ENCODE measurements at regions not wholly inside any gene's neighbourhood (a gene's known extent, or its start where the extent isn't known, plus 50 kb on each side); places are given as distances from the start of the nearest gene placed in this dataset.

- Histone ChIP-seq H3K4me3 (ENCODE audit: low read length) (no peak overlapping the region), H3K27ac (ENCODE audit: low read length) (no peak overlapping the region), H4K20me1 (ENCODE audit: low read length) (no peaks in the 10 kb centered on the region), H3K9me2 (replicated peaks; ENCODE audit: low read length) (no peaks in the 10 kb centered on the region), H3K4me1 (ENCODE audit: insufficient read depth, low read length) (no peaks in the 10 kb centered on the region), H3F3A (ENCODE audit: low read length, unreplicated experiment) (no peaks in the 10 kb centered on the region), H3K36me3 (ENCODE audit: low read depth, low read length) (no peaks in the 10 kb centered on the region), H3K4me2 (ENCODE audit: low read length) (no peak overlapping the region), H2AFZ (ENCODE audit: low read length) (no peak overlapping the region), H3K9me3 (ENCODE audit: low read length) (no peaks in the 10 kb centered on the region), H3K27me3 (ENCODE audit: low read length) (no peaks in the 10 kb centered on the region), H3K79me2 (ENCODE audit: low read length) (no peaks in the 10 kb centered on the region), H3K9ac (ENCODE audit: low read length) (no peak overlapping the region)
- intact Hi-C loops (cut with micrococcal nuclease): no loop called here
- TF ChIP-seq CTCF (conservative IDR thresholded peaks at IDR 0.05; ENCODE audit: low read depth, low read length): no peak
- no peak for TF ChIP-seq EZH2phosphoT487 (IDR thresholded peaks at IDR 0.05; ENCODE audit: borderline replicate concordance, low read length)
- TF ChIP-seq EZH2 (IDR thresholded peaks at IDR 0.05; ENCODE audit: low read length, unreplicated experiment): no peak
- ATAC-seq: peak; percentile 91
- BruUV-seq (replicated peaks): no TSS peak
- DNase-seq: peak; percentile 7
- POLR2A ChIA-PET (ENCODE audit: unreplicated experiment): no interaction called here
- CTCF ChIA-PET: interaction anchor here (0.6 kb wide), 1 partner anchor 1712 kb away, joined by 3 read pairs; no protein-coding TSS in a partner anchor
These were observed 1365.7 kb upstream of the SLC10A2 start for GRCh38 chr13:104431895-104432294.

GRCh38 chr13:104426435-104426834 is 1360.2 kb upstream of the SLC10A2 start:
- Histone ChIP-seq H3K27ac (ENCODE audit: low read length) (no peak overlapping the region), H3K9me3 (ENCODE audit: low read length) (no peaks in the 10 kb centered on the region), H3F3A (ENCODE audit: low read length, unreplicated experiment) (no peaks in the 10 kb centered on the region), H3K27me3 (ENCODE audit: low read length) (no peaks in the 10 kb centered on the region), H3K4me3 (ENCODE audit: low read length) (no peak overlapping the region), H3K9me2 (replicated peaks; ENCODE audit: low read length) (no peaks in the 10 kb centered on the region), H3K79me2 (ENCODE audit: low read length) (no peaks in the 10 kb centered on the region), H3K36me3 (ENCODE audit: low read depth, low read length) (no peaks in the 10 kb centered on the region), H3K4me1 (ENCODE audit: insufficient read depth, low read length) (peaks cover 6% of the 10 kb centered on the region; the same call in 1 of the 2 replicates), H3K9ac (ENCODE audit: low read length) (no peak overlapping the region), H4K20me1 (ENCODE audit: low read length) (no peaks in the 10 kb centered on the region), H3K4me2 (ENCODE audit: low read length) (no peak overlapping the region), H2AFZ (ENCODE audit: low read length) (no peak overlapping the region)
- POLR2A ChIA-PET (ENCODE audit: unreplicated experiment): no interaction called here
- no TSS peak for BruUV-seq (replicated peaks)
- no peak for ATAC-seq
- DNase-seq: no peak
- CTCF ChIA-PET: no interaction called here
- intact Hi-C loops (cut with micrococcal nuclease): no loop called here
- TF ChIP-seq EZH2 (IDR thresholded peaks at IDR 0.05; ENCODE audit: low read length, unreplicated experiment): no peak

- Histone ChIP-seq H3K4me1 (ENCODE audit: insufficient read depth, low read length) (peaks cover 6% of the 10 kb centered on the region; the same call in 1 of the 2 replicates), H2AFZ (ENCODE audit: low read length) (no peak overlapping the region), H3F3A (ENCODE audit: low read length, unreplicated experiment) (no peaks in the 10 kb centered on the region), H4K20me1 (ENCODE audit: low read length) (no peaks in the 10 kb centered on the region), H3K4me3 (ENCODE audit: low read length) (no peak overlapping the region), H3K79me2 (ENCODE audit: low read length) (no peaks in the 10 kb centered on the region), H3K9me3 (ENCODE audit: low read length) (no peaks in the 10 kb centered on the region), H3K4me2 (ENCODE audit: low read length) (0 out of 2 replicates have a peak overlapping the region, but pooled peaks have one; percentile 34), H3K9me2 (replicated peaks; ENCODE audit: low read length) (no peaks in the 10 kb centered on the region), H3K36me3 (ENCODE audit: low read depth, low read length) (no peaks in the 10 kb centered on the region), H3K27ac (ENCODE audit: low read length) (no peak overlapping the region), H3K9ac (ENCODE audit: low read length) (no peak overlapping the region), H3K27me3 (ENCODE audit: low read length) (no peaks in the 10 kb centered on the region)
- BruUV-seq (replicated peaks): no TSS peak
- POLR2A ChIA-PET (ENCODE audit: unreplicated experiment): no interaction called here
- peak; percentile 34 for DNase-seq
- ATAC-seq: peak; percentile 89
- TF ChIP-seq EZH2 (IDR thresholded peaks at IDR 0.05; ENCODE audit: low read length, unreplicated experiment) (no peak), EZH2phosphoT487 (IDR thresholded peaks at IDR 0.05; ENCODE audit: borderline replicate concordance, low read length) (no peak), CTCF (conservative IDR thresholded peaks at IDR 0.05; ENCODE audit: low read depth, low read length) (no peak)
- intact Hi-C loops (cut with micrococcal nuclease): loop anchor here (1.0 kb wide), 1 partner anchor 44 kb away; no protein-coding TSS in a partner anchor
- CTCF ChIA-PET: no interaction called here
These were observed 1356.5 kb upstream of the SLC10A2 start for GRCh38 chr13:104422668-104423067.
